ENCODE measurements at regions not wholly inside any gene's neighbourhood (a gene's known extent, or its start where the extent isn't known, plus 50 kb on each side); places are given as distances from the start of the nearest gene placed in this dataset.

GRCh38 chr6:971981-972640 lies 279.2 kb upstream of the EXOC2 start:
- Histone ChIP-seq H3K4me1 (no peaks in the 10 kb centered on the region), H3K9me3 (peaks cover 0 to 10% of the 10 kb centered on the region in 2 donors), H3K4me3 (no peak overlapping the region), H3K27ac (no peak overlapping the region), H3K36me3 (no peaks in the 10 kb centered on the region), H3K27me3 (peaks cover 0 to 5% of the 10 kb centered on the region in 2 donors)
- intact Hi-C loops (cut with DNase I; ENCODE audit: low total_unique reads), result no loop called here
- TF ChIP-seq POLR2A (IDR thresholded peaks at IDR 0.05), result no peak
- no peak for TF ChIP-seq POLR2AphosphoS5 (IDR thresholded peaks at IDR 0.05)
- no peak for TF ChIP-seq CTCF (IDR thresholded peaks at IDR 0.05)
- no peak for DNase-seq (ENCODE audit: low spot score in 2 of 2)

- no peak for DNase-seq (ENCODE audit: low spot score in 2 of 2)
- Histone ChIP-seq H3K9me3 (no peaks in the 10 kb centered on the region), H3K27ac (no peak overlapping the region), H3K4me1 (no peaks in the 10 kb centered on the region), H3K27me3 (peaks cover 0 to 5% of the 10 kb centered on the region in 2 donors), H3K36me3 (no peaks in the 10 kb centered on the region), H3K4me3 (no peak overlapping the region)
- TF ChIP-seq POLR2AphosphoS5 (IDR thresholded peaks at IDR 0.05) (no peak), CTCF (IDR thresholded peaks at IDR 0.05) (no peak), POLR2A (IDR thresholded peaks at IDR 0.05) (no peak)
- intact Hi-C loops (cut with DNase I; ENCODE audit: low total_unique reads), result no loop called here
These were observed 275.9 kb upstream of the EXOC2 start for GRCh38 chr6:968791-969190.

- Histone ChIP-seq H3K27me3 (peaks cover 0 to 5% of the 10 kb centered on the region in 2 donors), H3K4me1 (no peaks in the 10 kb centered on the region), H3K36me3 (no peaks in the 10 kb centered on the region), H3K4me3 (no peak overlapping the region), H3K9me3 (no peaks in the 10 kb centered on the region), H3K27ac (no peak overlapping the region)
- intact Hi-C loops (cut with DNase I; ENCODE audit: low total_unique reads), result no loop called here
- no peak for TF ChIP-seq POLR2AphosphoS5 (IDR thresholded peaks at IDR 0.05)
- no peak for TF ChIP-seq CTCF (IDR thresholded peaks at IDR 0.05)
- no peak for TF ChIP-seq POLR2A (IDR thresholded peaks at IDR 0.05)
- no peak for DNase-seq (ENCODE audit: low spot score in 2 of 2)
These were observed 274.8 kb upstream of the EXOC2 start for GRCh38 chr6:967701-968100.

GRCh38 chr6:965343-965742 lies 272.4 kb upstream of the EXOC2 start:
- Histone ChIP-seq H3K9me3 (no peaks in the 10 kb centered on the region), H3K36me3 (no peaks in the 10 kb centered on the region), H3K4me3 (no peak overlapping the region), H3K27me3 (peaks cover 0 to 5% of the 10 kb centered on the region in 2 donors), H3K4me1 (no peaks in the 10 kb centered on the region), H3K27ac (no peak overlapping the region)
- intact Hi-C loops (cut with DNase I; ENCODE audit: low total_unique reads), result no loop called here
- no peak for TF ChIP-seq CTCF (IDR thresholded peaks at IDR 0.05)
- TF ChIP-seq POLR2AphosphoS5 (IDR thresholded peaks at IDR 0.05), result no peak
- no peak for TF ChIP-seq POLR2A (IDR thresholded peaks at IDR 0.05)
- DNase-seq (ENCODE audit: low spot score in 2 of 2), result no peak

GRCh38 chr6:963456-963855 lies 270.5 kb upstream of the EXOC2 start:
- Histone ChIP-seq H3K36me3 (no peaks in the 10 kb centered on the region), H3K9me3 (no peaks in the 10 kb centered on the region), H3K27me3 (no peaks in the 10 kb centered on the region), H3K4me1 (no peaks in the 10 kb centered on the region), H3K27ac (no peak overlapping the region), H3K4me3 (no peak overlapping the region)
- no peak for DNase-seq (ENCODE audit: low spot score in 2 of 2)
- intact Hi-C loops (cut with DNase I; ENCODE audit: low total_unique reads), result no loop called here
- no peak for TF ChIP-seq POLR2A (IDR thresholded peaks at IDR 0.05)
- no peak for TF ChIP-seq POLR2AphosphoS5 (IDR thresholded peaks at IDR 0.05)
- no peak for TF ChIP-seq CTCF (IDR thresholded peaks at IDR 0.05)

Data from breast epithelium (tissue), 4 donors.